Progenitor cell of endocrine pancreas (in vitro differentiated cells): ENCODE measurements at regions not wholly inside any gene's neighbourhood (a gene's known extent, or its start where the extent isn't known, plus 50 kb on each side); places are given as distances from the start of the nearest gene placed in this dataset.
"Not testable (repeated sequence)": the region's sequence is repeated elsewhere in the genome, so short reads cannot be mapped to it uniquely, and the experiment has no call there.

Experiments
- DNase-seq: peaks from one replicate; pipeline ENCODE4 v3.0.0; 2021; ENCODE audit warnings: low spot score; ENCODE audit not compliant: unreplicated experiment
- H3K27ac Mint-ChIP-seq: 2 replicates; pipeline ENCODE4 v1.8.0; 2021; ENCODE audit warnings: mild to moderate bottlenecking, moderate library complexity, mixed read lengths
- H3K27me3 Mint-ChIP-seq: 2 replicates; pipeline ENCODE4 v1.8.0; 2021; ENCODE audit warnings: mixed read lengths
- H3K36me3 Mint-ChIP-seq: 2 replicates; pipeline ENCODE4 v1.8.0; 2022; ENCODE audit warnings: mixed read lengths; ENCODE audit not compliant: insufficient read depth
- H3K4me1 Mint-ChIP-seq: 2 replicates; pipeline ENCODE4 v1.8.0; 2021; ENCODE audit warnings: low read depth, mixed read lengths
- H3K4me3 Mint-ChIP-seq: 2 replicates; pipeline ENCODE4 v1.8.0; 2021; ENCODE audit warnings: low read depth, mild to moderate bottlenecking, moderate library complexity, mixed read lengths
- H3K9me3 Mint-ChIP-seq: 2 replicates; pipeline ENCODE4 v1.8.0; 2021; ENCODE audit warnings: low read depth, mixed read lengths
- TF ChIP-seq, protein P1 (sequence below): fragments of 200-600 bp; sonication (generic); IDR thresholded peaks from one replicate; pipeline ENCODE4 v1.5.0; 2021; ENCODE audit warnings: antibody characterized with exemption, mild to moderate bottlenecking; ENCODE audit not compliant: unreplicated experiment

- peaks cover 2% of the 10 kb centered on the region for H3K4me1 Mint-ChIP-seq
- no peak overlapping the region for H3K4me3 Mint-ChIP-seq
- H3K9me3 Mint-ChIP-seq = peaks cover 5% of the 10 kb centered on the region
- DNase-seq = no peak
- H3K36me3 Mint-ChIP-seq = no peaks in the 10 kb centered on the region
- no peak overlapping the region for H3K27ac Mint-ChIP-seq
- TF ChIP-seq, protein P1, sequence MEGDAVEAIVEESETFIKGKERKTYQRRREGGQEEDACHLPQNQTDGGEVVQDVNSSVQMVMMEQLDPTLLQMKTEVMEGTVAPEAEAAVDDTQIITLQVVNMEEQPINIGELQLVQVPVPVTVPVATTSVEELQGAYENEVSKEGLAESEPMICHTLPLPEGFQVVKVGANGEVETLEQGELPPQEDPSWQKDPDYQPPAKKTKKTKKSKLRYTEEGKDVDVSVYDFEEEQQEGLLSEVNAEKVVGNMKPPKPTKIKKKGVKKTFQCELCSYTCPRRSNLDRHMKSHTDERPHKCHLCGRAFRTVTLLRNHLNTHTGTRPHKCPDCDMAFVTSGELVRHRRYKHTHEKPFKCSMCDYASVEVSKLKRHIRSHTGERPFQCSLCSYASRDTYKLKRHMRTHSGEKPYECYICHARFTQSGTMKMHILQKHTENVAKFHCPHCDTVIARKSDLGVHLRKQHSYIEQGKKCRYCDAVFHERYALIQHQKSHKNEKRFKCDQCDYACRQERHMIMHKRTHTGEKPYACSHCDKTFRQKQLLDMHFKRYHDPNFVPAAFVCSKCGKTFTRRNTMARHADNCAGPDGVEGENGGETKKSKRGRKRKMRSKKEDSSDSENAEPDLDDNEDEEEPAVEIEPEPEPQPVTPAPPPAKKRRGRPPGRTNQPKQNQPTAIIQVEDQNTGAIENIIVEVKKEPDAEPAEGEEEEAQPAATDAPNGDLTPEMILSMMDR = no peak
- no peaks in the 10 kb centered on the region for H3K27me3 Mint-ChIP-seq
Observed at GRCh38 chr4:125794989-125795388, 480.2 kb downstream of the FAT4 start.

- Mint-ChIP-seq H3K27ac (no peak overlapping the region), H3K27me3 (no peaks in the 10 kb centered on the region), H3K36me3 (no peaks in the 10 kb centered on the region), H3K4me3 (no peak overlapping the region), H3K9me3 (peaks cover 5% of the 10 kb centered on the region), H3K4me1 (peaks cover 2% of the 10 kb centered on the region)
- TF ChIP-seq, protein P1 = no peak
- no peak for DNase-seq
Observed at GRCh38 chr4:125796138-125796537, 481.4 kb downstream of the FAT4 start.

- H3K4me3 Mint-ChIP-seq, H3K27ac Mint-ChIP-seq, DNase-seq: not testable (repeated sequence)
Observed at GRCh38 chr4:125797621-125798020, 482.9 kb downstream of the FAT4 start.

GRCh38 chr4:125801373-125801772 is 486.6 kb downstream of the FAT4 start:
- DNase-seq = no peak
- Mint-ChIP-seq H3K4me3 (no peak overlapping the region), H3K27ac (no peak overlapping the region), H3K9me3 (no peaks in the 10 kb centered on the region), H3K4me1 (peaks cover 2% of the 10 kb centered on the region), H3K36me3 (no peaks in the 10 kb centered on the region), H3K27me3 (no peaks in the 10 kb centered on the region)
- TF ChIP-seq, protein P1 = no peak

More at GRCh38 chr4:125797621-125798020, 482.9 kb downstream of the FAT4 start:
- not testable (repeated sequence) for H3K27me3 Mint-ChIP-seq, H3K4me1 Mint-ChIP-seq, H3K36me3 Mint-ChIP-seq, H3K9me3 Mint-ChIP-seq

DNA sequence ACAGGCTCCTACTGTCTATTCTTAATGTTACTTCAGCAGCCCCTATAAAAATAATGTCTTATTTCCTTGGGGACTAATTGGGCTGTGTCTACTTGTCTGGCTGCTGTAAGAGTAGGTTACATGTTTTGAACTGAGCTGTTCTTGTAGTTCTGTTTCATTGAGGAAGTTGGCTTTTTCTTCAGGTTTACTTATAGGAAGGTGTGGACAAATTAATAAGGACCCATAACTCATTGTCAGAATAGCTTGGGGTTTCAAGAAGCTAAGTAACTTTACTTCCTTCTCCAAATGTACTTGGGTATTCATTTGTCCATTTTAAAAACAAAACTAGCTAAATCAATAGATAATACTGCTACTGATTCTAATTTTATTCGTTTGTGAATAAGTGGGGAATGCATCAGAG is 487.2 kb downstream of the FAT4 start:
- TF ChIP-seq, protein P1 = no peak
- no peaks in the 10 kb centered on the region for H3K36me3 Mint-ChIP-seq

DNA sequence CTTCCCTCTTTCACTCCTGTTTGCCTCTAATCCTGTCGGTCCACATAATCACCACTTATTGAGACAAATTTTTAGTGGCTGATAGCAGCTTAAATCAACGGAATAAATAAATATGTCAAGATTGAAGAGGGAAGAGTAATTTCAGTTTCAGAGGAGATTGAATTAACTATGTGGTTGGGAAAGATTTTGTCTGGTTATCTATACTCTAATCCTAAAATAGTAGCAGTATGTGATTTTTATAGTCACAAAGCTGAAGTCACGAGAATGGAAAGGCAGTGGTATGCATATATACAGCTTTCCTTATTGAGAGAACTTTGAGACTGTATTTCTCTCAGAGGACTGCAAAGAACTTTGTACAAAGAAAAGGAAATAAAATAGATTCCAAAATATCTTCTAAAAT is 493.3 kb downstream of the FAT4 start:
- DNase-seq = no peak
- H3K9me3 Mint-ChIP-seq = no peaks in the 10 kb centered on the region
- H3K27me3 Mint-ChIP-seq = no peaks in the 10 kb centered on the region
- no peaks in the 10 kb centered on the region for H3K36me3 Mint-ChIP-seq
- TF ChIP-seq, protein P1 = no peak
- no peak overlapping the region for H3K27ac Mint-ChIP-seq
- H3K4me3 Mint-ChIP-seq = no peak overlapping the region
- H3K4me1 Mint-ChIP-seq = no peaks in the 10 kb centered on the region

More for the DNA sequence above, 487.2 kb downstream of the FAT4 start:
- Mint-ChIP-seq H3K9me3 (no peaks in the 10 kb centered on the region), H3K4me1 (peaks cover 1% of the 10 kb centered on the region), H3K4me3 (no peak overlapping the region), H3K27me3 (no peaks in the 10 kb centered on the region), H3K27ac (no peak overlapping the region)
- DNase-seq = no peak
